ENCODE measurements at regions not wholly inside any gene's neighbourhood (a gene's known extent, or its start where the extent isn't known, plus 50 kb on each side); places are given as distances from the start of the nearest gene placed in this dataset.

DNA sequence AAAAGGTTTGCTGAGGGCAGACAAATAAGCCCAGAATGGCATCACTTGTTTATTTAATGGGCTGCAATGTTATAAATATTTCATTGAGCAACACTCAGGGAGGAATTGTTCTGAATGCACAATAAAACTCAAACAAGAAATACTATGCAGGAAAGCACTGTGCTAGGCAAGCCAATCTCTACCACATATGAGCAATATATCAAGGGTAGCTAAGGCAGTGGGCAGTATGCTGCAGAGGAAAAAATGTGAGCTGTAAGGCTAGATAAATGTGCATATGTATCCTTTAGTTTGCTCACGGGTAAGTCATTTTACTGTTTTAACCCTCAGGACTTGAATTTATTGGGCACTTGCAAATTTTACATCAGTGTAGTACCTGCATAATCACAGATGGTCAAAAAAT lies 349.6 kb downstream of the CDC14C start:
- no peak for TF ChIP-seq CTCF (IDR thresholded peaks at IDR 0.05; ENCODE audit: unreplicated experiment in 3 of 3)
- Mint-ChIP-seq H3K4me3 (no peak overlapping the region), H3K27ac (no peak overlapping the region), H3K36me3 (ENCODE audit: low read depth) (no peaks in the 10 kb centered on the region), H3K9me3 (no peaks in the 10 kb centered on the region), H3K4me1 (no peaks in the 10 kb centered on the region), H3K27me3 (ENCODE audit: low read depth) (peaks cover 5% of the 10 kb centered on the region)

DNA sequence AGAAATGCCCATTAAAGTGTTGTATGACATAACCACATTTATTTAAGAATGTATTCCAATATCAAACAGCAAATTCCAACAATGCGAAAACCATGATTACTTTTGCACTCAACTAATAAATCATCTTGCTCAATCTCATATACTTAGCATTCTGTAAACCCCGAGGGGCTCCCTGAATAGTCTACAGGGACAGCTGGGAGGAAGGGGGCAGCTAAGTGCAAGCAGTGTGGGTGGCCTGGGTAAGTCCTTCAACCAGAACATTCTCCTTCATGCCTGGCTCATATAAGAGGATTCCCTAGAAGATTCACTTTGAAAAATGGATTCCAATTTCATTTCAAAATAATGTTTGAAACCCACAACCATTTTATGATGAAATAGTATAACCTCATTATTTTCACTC lies 355.5 kb downstream of the CDC14C start:
- H3K27me3 Mint-ChIP-seq (ENCODE audit: low read depth): no peaks in the 10 kb centered on the region
- no peak overlapping the region for H3K4me3 Mint-ChIP-seq
- peaks cover under 1% of the 10 kb centered on the region for H3K9me3 Mint-ChIP-seq
- H3K36me3 Mint-ChIP-seq (ENCODE audit: low read depth): no peaks in the 10 kb centered on the region
- no peak overlapping the region for H3K27ac Mint-ChIP-seq
- no peaks in the 10 kb centered on the region for H3K4me1 Mint-ChIP-seq
- no peak for TF ChIP-seq CTCF (IDR thresholded peaks at IDR 0.05; ENCODE audit: unreplicated experiment in 3 of 3)

DNA sequence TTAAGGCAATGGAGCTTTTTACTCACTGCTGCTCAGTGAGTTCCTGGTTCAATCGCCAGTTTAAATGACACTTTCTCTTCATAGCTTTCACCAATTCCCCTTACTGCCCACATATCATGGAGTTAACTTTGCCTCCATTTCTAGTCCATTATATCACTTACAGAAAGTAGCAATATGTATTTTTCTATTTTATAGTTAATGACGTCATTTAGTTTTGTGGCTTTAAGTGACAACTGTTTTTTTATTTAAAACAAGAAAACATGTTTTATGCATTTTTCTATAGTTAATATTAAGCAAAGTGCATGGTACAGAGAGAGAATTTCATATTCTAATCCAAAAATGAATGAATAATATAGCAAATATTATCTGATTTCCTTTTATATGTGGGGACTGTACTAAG lies 363.3 kb downstream of the CDC14C start:
- no peak for TF ChIP-seq CTCF (IDR thresholded peaks at IDR 0.05; ENCODE audit: unreplicated experiment in 3 of 3)
- H3K36me3 Mint-ChIP-seq (ENCODE audit: low read depth): no peaks in the 10 kb centered on the region
- no peak overlapping the region for H3K27ac Mint-ChIP-seq
- H3K27me3 Mint-ChIP-seq (ENCODE audit: low read depth): peaks cover 3% of the 10 kb centered on the region
- H3K4me1 Mint-ChIP-seq: no peaks in the 10 kb centered on the region
- peaks cover 2% of the 10 kb centered on the region for H3K9me3 Mint-ChIP-seq
- no peak overlapping the region for H3K4me3 Mint-ChIP-seq

- Mint-ChIP-seq H3K27ac (no peak overlapping the region), H3K9me3 (no peaks in the 10 kb centered on the region), H3K4me1 (no peaks in the 10 kb centered on the region), H3K27me3 (ENCODE audit: low read depth) (peaks cover 2% of the 10 kb centered on the region), H3K36me3 (ENCODE audit: low read depth) (no peaks in the 10 kb centered on the region), H3K4me3 (no peak overlapping the region)
- TF ChIP-seq CTCF (IDR thresholded peaks at IDR 0.05; ENCODE audit: unreplicated experiment in 3 of 3): no peak
These were observed 370.3 kb downstream of the CDC14C start for GRCh38 chr7:49294611-49295010.

DNA sequence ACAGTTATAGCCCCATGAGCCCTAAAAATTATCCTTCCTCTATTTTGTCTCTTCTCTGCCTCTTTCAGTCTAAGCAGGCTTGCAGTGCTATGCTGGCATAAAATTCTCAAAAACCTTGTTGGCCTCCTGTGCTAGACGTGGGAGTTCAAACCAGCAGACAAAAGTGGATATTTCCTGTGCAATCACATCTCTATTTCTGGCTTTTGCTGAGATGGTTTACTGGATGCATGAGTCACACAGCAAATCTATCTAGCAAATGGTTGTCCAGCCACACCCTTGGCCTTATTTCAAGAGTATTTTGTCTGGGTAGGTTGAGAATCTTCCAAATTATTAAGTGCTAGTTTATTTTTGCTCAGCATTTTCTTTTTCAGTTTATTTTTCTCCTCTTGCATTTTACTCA lies 370.8 kb downstream of the CDC14C start:
- H3K36me3 Mint-ChIP-seq (ENCODE audit: low read depth): no peaks in the 10 kb centered on the region
- no peaks in the 10 kb centered on the region for H3K4me1 Mint-ChIP-seq
- no peak for TF ChIP-seq CTCF (IDR thresholded peaks at IDR 0.05; ENCODE audit: unreplicated experiment in 3 of 3)
- H3K27me3 Mint-ChIP-seq (ENCODE audit: low read depth): no peaks in the 10 kb centered on the region
- no peak overlapping the region for H3K27ac Mint-ChIP-seq
- no peaks in the 10 kb centered on the region for H3K9me3 Mint-ChIP-seq
- no peak overlapping the region for H3K4me3 Mint-ChIP-seq

GRCh38 chr7:49297958-49298357 lies 373.6 kb downstream of the CDC14C start:
- TF ChIP-seq CTCF (IDR thresholded peaks at IDR 0.05; ENCODE audit: unreplicated experiment in 3 of 3): no peak
- Mint-ChIP-seq H3K4me3 (no peak overlapping the region), H3K27me3 (ENCODE audit: low read depth) (no peaks in the 10 kb centered on the region), H3K36me3 (ENCODE audit: low read depth) (no peaks in the 10 kb centered on the region), H3K9me3 (no peaks in the 10 kb centered on the region), H3K4me1 (no peaks in the 10 kb centered on the region), H3K27ac (no peak overlapping the region)

Data from nephron (organoid).